Motor neuron (in vitro differentiated cells): ENCODE measurements at regions not wholly inside any gene's neighbourhood (a gene's known extent, or its start where the extent isn't known, plus 50 kb on each side); places are given as distances from the start of the nearest gene placed in this dataset.
"Not testable (repeated sequence)": the region's sequence is repeated elsewhere in the genome, so short reads cannot be mapped to it uniquely, and the experiment has no call there.

Source experiments
- ATAC-seq, 8 experiments: fragments of 200-7000 bp; cut with Tn5 transposase; replicated peaks in 6 of 8; 2 replicates each; pipeline ENCODE4 v1.8.0; 2021; ENCODE audit warnings: mild to moderate bottlenecking in 8 of 8, moderate library complexity in 8 of 8
- H3K27ac ChIP-seq, 2 donors: fragments of 250-450 bp; sonication (Bioruptor Pico); 2 replicates each; pipeline ENCODE4 v1.9.0; 2021; ENCODE audit warnings: antibody characterized with exemption in 2 of 2, mild to moderate bottlenecking in 2 of 2, moderate library complexity in 1 of 2
- H3K4me1 ChIP-seq, 2 donors: fragments of 250-450 bp; sonication (Bioruptor Pico); replicated peaks in 1 of 2; 2 replicates each; pipeline ENCODE4 v1.6.1; 2021; ENCODE audit warnings: antibody characterized with exemption in 2 of 2, mild to moderate bottlenecking in 2 of 2, moderate library complexity in 1 of 2
- H3K4me3 ChIP-seq, 5 donors: fragments of 250-450 bp; sonication (Bioruptor Pico); 2 replicates each; pipeline ENCODE4 v1.9.0; 2021; ENCODE audit warnings: antibody characterized with exemption in 5 of 5, mild to moderate bottlenecking in 5 of 5, moderate library complexity in 4 of 5
- WGBS, 10 experiments: fragments of 450-650 bp; shearing (Covaris generic); methylation state at CpG; one replicate each; pipeline ENCODE4 v1.0.0; 2022; 5-methylcytosine and 5-hydroxymethylcytosine counted together
- in situ Hi-C, 9 experiments: fragments of 400-800 bp; cut with MboI; loops; one replicate each; pipeline ENCODE4 v1.15.0; 2021; ENCODE audit warnings: low sequenced_read_pairs in 9 of 9, low pct_unique_long_range_greater_than_20kb in 2 of 9; ENCODE audit not compliant: unreplicated experiment in 9 of 9

DNA sequence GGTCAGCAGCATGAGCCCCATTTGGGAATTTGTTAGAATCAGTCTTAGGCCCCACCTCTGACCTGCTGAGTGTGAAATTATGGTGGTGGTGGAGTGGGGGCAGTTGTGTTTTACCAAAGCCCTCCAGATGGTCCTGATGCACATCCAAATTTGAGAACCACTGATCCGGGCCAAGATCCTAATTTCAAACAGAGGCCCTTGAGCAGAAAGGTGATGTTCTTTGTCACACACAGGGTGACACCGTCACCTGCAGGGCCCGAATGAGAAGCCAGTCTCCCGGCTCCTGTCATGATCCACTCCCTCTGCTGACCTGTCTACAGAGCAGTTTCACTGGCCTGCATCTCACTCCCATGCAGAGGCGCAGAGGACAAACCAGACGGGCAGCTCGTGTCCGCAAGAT is 129.9 kb downstream of the TRIM43 start:
- H3K4me1 ChIP-seq, result no peaks in the 10 kb centered on the region
- in situ Hi-C loops, result no loop called here
- no peak for ATAC-seq
- 84 to 100% (median 94%) methylated on average over 1 to 5 of the region's 8 CpGs; no CpG with 5 or more reads in 7 of the 10 experiments for WGBS, 10 experiments
- no peak overlapping the region for H3K4me3 ChIP-seq
- H3K27ac ChIP-seq, result no peak overlapping the region

DNA sequence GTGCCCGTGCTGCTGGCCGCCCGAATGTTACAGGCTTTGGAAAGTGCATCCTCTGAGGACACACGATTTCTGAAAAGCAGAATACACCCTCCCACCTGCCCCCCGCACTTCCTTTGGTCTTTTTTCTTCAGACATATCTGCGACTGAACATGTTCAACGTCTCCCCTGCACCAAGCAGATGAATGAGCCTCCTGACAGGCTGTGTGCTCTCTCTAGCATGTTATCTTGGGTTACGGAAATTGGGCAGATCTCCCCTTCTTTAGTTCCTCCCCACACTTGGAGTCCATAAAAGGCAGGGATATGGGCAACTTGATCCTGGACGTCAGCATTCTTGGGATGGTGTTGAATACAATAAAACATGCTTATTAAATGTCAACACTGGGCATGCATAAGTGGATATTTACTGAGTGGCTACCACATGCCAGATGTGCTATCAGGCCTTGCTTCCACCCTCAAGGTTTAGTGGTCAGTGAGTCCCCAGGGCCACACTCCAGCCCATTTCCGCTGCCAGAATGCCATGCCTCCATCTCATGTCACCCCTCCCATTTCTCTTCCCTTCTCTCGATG is 130.4 kb downstream of the TRIM43 start:
- no peaks in the 10 kb centered on the region for H3K4me1 ChIP-seq
- WGBS, 10 experiments, result 67 to 100% (median 83%) methylated on average over 1 to 7 of the region's 11 CpGs; no CpG with 5 or more reads in 2 of the 10 experiments
- in situ Hi-C loops, result no loop called here

DNA sequence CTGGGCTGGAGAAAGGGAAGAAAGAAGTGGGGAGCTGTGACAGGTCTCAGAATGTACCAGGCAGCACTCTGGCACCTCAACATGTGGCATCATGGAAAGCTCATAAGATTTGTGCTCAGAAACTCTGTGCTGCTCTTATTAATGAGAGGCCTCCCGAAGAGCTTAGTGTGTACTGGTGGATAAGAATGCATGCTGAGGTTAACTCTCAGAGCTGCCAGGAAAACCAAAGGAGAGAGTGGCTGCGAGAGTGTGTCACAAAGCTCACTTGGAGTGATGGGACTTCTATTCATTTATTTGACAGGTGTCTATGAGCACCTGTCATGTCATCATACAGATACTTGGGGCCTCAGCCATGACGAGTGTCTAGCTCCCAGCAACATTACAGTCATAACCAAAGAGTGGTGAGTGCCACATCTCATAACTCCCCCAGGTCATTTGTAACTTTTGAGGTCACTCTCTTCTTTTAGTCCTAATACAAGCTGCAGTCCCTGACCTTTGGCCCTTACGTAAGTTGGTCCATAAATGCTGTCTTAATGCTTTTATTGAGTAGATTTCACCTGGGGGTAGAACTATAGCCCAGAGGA is 131.9 kb downstream of the TRIM43 start:
- H3K4me1 ChIP-seq, ATAC-seq, H3K27ac ChIP-seq, in situ Hi-C loops, H3K4me3 ChIP-seq: not testable (repeated sequence)
- WGBS, 10 experiments, result 27 to 100% (median 80%) methylated on average over 1 to 3 of the region's 4 CpGs; no CpG with 5 or more reads in 1 of the 10 experiments

More for the DNA sequence above, 130.4 kb downstream of the TRIM43 start:
- Histone ChIP-seq H3K27ac (no peak overlapping the region), H3K4me3 (no peak overlapping the region)
- ATAC-seq, result peak in 1 of 8 experiments; percentile 53

DNA sequence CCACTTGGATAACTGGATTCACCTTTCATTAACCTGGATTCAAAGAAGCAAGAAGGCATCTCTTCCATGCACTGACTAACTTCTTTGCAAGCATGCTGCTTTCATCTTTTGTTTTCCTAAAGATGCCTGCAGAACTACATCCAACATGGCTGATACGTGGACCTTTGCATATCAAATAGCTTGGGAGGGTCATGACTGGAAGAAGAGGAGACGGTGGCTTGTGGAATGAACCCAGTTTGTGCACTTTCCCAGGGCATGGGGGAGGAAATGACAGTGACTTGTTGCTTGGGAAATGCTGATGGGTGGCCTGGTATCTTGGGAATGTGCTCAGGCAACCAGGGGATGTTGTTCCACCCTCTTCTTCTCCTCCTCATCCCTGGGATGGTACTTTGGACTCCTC is 133.4 kb downstream of the TRIM43 start:
- in situ Hi-C loops, ATAC-seq: not testable (repeated sequence)
- WGBS, 10 experiments, result 24 to 50% (median 33%) methylated on average over 1 to 2 of the region's 2 CpGs; no CpG with 5 or more reads in 4 of the 10 experiments

DNA sequence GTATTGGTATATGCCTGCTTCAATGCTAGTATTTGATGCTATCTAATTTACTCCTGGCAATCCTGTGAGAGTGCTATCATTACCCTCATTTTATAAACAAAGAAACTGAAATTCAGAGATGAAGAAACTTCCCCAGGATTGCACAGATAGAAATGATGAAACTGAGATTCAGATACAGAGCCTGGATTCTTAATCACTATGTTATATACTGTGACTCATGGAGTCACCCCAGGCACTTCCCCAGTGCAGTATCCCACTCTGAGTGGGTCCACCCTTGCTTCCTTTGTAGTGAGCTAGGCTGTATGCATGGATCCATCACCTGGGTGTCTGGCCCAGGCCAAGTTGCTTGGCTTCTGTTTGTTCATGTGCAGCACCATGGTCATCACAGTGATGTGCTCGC is 133.9 kb downstream of the TRIM43 start:
- WGBS, 10 experiments, result 83 to 100% (median 100%) methylated on average over 1 of the region's 1 CpG; no CpG with 5 or more reads in 7 of the 10 experiments
- peak in 2 of 8 experiments; percentile 31 to 58 for ATAC-seq
- H3K27ac ChIP-seq, in situ Hi-C loops, H3K4me1 ChIP-seq, H3K4me3 ChIP-seq: not testable (repeated sequence)

More for the DNA sequence above, 133.4 kb downstream of the TRIM43 start:
- H3K4me3 ChIP-seq, H3K27ac ChIP-seq, H3K4me1 ChIP-seq: not testable (repeated sequence)

DNA sequence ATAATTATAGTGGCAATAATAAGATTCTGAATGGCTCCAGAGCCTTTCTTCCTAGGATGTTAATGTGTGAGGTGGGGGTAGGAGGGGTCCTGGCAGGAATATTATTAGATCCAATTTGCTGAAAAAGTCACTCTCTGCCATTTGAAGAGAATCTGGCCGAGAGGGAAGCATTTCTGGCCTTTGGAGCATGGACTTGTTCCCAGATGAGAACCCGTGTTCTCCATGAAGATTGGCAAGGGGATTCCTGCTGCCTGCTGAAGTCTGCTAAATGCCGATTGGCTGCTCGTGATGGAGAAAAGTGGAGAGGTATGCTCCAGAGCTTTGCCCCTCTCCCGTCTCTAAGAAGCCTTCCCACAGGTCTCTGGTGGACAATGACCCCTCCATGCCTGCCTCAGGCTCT is 135.6 kb downstream of the TRIM43 start:
- in situ Hi-C loops, ATAC-seq, H3K4me1 ChIP-seq, H3K4me3 ChIP-seq, H3K27ac ChIP-seq: not testable (repeated sequence)
- 76 to 100% (median 79%) methylated on average over 2 to 5 of the region's 5 CpGs; no CpG with 5 or more reads in 6 of the 10 experiments for WGBS, 10 experiments

DNA sequence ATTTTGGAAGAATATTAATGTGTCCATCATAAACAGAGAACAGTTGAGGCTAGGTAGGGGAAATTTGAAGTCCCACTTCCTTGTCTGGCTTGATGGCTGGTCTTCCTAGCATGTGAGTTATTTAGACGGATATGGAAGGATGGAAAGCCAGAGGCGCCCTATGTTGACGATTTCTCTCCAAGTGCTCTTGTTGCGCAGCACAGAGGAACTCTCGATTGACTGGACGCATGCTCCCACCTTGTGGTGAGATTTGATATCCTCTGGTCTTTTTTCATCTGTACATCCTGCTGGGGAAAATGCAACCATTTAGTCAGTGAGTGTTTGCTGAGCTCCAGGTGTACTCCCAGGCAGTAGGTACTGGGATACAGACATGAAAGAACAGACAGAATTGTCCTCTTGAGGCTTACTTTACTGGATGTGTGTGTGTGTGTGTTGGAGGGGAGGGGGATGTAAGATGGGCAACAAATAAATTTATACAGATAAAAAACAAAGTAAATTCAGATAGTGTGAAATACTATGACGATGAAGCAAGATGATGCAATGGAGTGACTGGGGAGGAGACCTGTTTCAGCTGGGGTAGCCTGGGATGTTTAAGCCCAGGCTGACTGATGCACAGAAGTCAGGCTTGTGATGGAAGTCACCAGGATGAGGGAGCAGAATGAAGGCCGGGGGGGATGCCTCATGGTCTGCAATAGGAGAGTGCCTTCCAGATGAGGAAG is 137.2 kb downstream of the TRIM43 start:
- Histone ChIP-seq H3K4me3 (no peak overlapping the region), H3K27ac (no peak overlapping the region), H3K4me1 (no peaks in the 10 kb centered on the region)
- WGBS, 10 experiments, result 0 to 62% (median 20%) methylated on average over 1 to 7 of the region's 8 CpGs; no CpG with 5 or more reads in 3 of the 10 experiments
- peak; percentile 92 to 100 (median 98) for ATAC-seq
- in situ Hi-C loops, result no loop called here

DNA sequence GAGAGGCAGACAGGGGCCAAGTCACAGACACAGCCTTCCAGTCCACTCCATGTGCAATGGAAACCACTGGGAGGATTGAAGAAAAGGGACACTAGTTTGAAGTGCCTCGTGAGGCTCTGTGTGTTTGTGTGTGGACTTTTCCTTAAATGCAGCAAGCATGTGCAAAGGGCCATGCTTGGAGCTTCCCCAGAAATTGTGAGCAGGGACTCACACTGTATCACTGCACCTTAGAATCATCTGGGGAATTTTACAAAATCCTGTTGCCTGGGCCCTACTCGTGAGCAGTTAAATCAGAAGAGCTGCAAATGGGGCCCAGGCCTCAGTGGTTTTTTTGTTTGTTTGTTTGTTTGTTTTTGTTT is 137.8 kb downstream of the TRIM43 start:
- Histone ChIP-seq H3K27ac (no peak overlapping the region), H3K4me1 (no peaks in the 10 kb centered on the region), H3K4me3 (no peak overlapping the region)
- ATAC-seq, result no peak
- in situ Hi-C loops, result no loop called here
- 68 to 100% (median 83%) methylated on average over 1 to 2 of the region's 2 CpGs; no CpG with 5 or more reads in 4 of the 10 experiments for WGBS, 10 experiments

DNA sequence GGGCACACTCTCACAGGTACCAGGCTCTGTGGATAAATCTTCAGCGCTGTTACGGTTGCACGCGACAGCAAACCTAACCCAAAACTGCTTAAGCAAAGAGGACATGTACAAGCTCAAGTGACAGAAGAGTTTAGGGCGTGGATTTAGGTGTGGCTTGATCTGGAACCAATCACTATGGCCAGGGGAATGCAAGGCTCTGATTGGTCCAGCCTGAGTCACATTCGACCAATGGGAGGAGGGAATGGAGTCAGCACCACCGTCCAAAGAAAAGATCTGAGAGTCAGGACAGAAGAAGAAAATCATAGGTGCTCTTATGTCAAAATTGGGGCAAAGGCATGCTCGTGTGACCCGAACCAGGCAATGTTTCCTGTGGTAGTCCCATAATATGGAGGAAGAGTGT is 139.0 kb downstream of the TRIM43 start:
- Histone ChIP-seq H3K4me1 (no peaks in the 10 kb centered on the region), H3K4me3 (no peak overlapping the region), H3K27ac (no peak overlapping the region)
- WGBS, 10 experiments, result 75 to 91% (median 87%) methylated on average over 5 to 8 of the region's 9 CpGs; no CpG with 5 or more reads in 7 of the 10 experiments
- in situ Hi-C loops, result no loop called here
- peak in 1 of 8 experiments; percentile 35 for ATAC-seq

DNA sequence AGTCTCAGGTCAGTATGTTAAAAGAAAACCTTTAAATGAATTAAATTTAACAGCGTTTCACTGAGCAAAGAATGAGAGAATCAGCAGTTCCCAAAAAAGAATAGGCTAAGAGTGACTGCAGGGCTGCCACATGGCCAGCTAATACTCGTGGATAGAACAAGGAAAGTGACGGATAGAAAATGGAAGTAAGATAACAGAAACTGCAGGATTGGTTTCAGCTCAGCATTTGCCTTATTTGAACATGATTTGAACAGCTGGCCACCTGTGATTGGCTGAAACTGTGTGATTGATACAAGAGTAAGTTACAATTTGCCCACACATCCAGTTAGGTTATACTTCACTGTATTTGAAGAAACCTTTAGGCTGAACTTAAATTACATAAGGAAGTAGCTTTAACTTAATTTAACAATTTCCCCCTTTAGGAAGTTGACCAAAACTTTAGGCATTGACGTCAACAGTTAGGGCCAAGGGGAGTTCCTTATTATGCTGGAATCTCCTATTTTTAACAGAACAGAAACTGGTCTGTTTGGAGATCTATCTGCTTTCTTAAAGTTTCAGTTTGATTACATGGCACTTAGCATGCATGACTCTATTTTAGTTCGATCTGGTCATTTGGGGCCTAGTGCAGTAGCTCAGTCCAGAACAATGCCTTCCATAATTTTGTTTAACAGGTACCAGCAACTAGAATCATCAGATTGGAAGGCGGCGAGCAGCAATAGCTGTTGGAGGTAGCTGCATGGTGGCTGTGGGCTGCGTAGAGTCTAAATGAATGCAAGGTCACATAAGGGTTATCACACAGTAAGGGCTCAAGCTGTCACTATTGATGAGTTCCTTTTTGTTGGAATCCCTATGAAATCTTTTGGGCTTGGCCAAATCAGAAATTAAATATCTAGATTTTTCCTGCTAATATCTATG is 143.4 kb downstream of the TRIM43 start:
- 40 to 100% (median 73%) methylated on average over 1 to 8 of the region's 8 CpGs for WGBS, 10 experiments
- ATAC-seq, result no peak
- in situ Hi-C loops, result no loop called here
- Histone ChIP-seq H3K4me1 (no peaks in the 10 kb centered on the region), H3K4me3 (no peak overlapping the region), H3K27ac (no peak overlapping the region)

DNA sequence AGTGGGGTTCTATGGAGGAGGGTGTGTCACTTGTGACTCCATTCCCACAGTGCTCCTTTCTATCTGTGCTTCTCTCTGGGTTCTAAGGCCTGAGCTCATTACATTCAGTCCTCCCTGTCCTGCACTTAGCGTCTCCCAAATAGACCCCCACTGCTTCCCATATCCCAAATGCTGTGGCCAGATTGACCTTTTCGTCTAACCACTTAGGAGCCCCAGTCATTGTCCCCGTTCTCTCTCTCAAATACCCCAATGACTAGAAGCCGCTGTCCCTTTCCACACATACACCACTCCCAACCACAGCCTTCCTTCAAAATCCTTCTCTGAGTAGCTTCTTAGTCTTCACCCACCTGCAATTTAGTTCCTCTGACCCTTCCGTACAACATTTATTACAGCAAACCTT is 146.5 kb downstream of the TRIM43 start:
- in situ Hi-C loops, result no loop called here
- Histone ChIP-seq H3K4me1 (no peaks in the 10 kb centered on the region), H3K27ac (no peak overlapping the region), H3K4me3 (no peak overlapping the region)
- WGBS, 10 experiments, result 38 to 100% (median 93%) methylated on average over 1 to 5 of the region's 5 CpGs; no CpG with 5 or more reads in 3 of the 10 experiments
- ATAC-seq, result no peak

DNA sequence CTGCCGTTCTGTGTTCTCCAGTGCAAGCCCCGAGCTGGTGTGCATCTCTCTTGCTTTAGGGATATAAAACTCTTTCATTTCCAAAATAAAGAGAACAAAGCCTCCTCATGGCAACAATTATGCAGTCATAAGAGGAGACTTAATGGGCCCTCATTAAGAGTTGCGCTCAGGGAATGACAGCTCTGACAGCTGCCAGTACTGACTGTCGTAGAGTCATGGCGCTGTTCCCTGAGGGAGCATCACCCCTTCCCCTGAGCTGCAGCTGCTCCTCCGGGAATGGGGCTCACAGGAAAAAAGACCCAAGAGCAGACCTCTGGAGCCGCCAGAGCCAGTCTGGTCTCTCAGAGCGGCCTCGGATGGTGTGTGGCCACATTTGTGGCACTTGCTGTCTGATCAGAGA is 160.3 kb downstream of the TRIM43 start:
- in situ Hi-C loops, H3K4me3 ChIP-seq, H3K4me1 ChIP-seq, H3K27ac ChIP-seq: not testable (repeated sequence)
- no CpG with 5 or more reads among the region's 9 CpGs for WGBS, 10 experiments
- ATAC-seq, result peak in 1 of 8 experiments; percentile 22

DNA sequence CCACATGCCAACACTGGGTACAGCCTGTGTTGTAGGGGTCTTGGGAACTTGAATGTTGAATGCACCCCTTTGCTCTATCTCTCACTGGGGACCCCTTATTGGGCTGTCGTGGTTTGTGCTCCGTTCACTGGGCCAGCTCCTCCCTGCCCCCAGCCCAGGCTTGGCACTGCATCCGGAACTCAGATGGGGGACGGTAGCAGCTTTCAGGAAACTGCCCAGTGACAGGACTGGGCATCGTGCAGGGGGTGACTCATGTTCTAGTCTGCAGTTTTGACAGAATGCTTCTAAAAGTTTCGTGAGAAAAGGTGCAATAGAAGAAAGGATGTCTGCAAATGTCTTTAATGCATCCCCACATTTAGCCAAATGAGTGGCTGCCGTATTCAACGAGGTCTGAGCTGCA is 162.0 kb downstream of the TRIM43 start:
- H3K4me3 ChIP-seq, in situ Hi-C loops, H3K27ac ChIP-seq, H3K4me1 ChIP-seq, ATAC-seq: not testable (repeated sequence)
- WGBS, 10 experiments, result 10 to 100% (median 71%) methylated on average over 1 to 6 of the region's 8 CpGs; no CpG with 5 or more reads in 6 of the 10 experiments
